Kidney epithelial cell (primary cell): ENCODE measurements at regions not wholly inside any gene's neighbourhood (a gene's known extent, or its start where the extent isn't known, plus 50 kb on each side); places are given as distances from the start of the nearest gene placed in this dataset.
A peak's percentile ranks its signal among the peaks of the same experiment; 100 is the strongest.

Source experiments
- DNase-seq: peaks from one replicate; pipeline ENCODE4 v3.0.0-alpha.2; 2010; ENCODE audit warnings: low read depth
- H3K27me3 ChIP-seq: 2 replicates; pipeline ENCODE4 v1.6.0; 2011; ENCODE audit warnings: low read length; ENCODE audit not compliant: control insufficient read depth, insufficient read depth
- H3K36me3 ChIP-seq: 2 replicates; pipeline ENCODE4 v1.5.1; 2011; ENCODE audit warnings: low read length; ENCODE audit not compliant: control insufficient read depth, insufficient read depth
- H3K4me3 ChIP-seq: 2 replicates; pipeline ENCODE4 v1.5.1; 2011; ENCODE audit warnings: low read depth, mild to moderate bottlenecking, control low read depth, low read length
- TF ChIP-seq, protein P1 (sequence below): IDR thresholded peaks from 2 replicates; pipeline ENCODE4 v1.5.1; 2011; ENCODE audit warnings: mild to moderate bottlenecking, moderate library complexity, low read length, control low read depth, inconsistent platforms; ENCODE audit not compliant: insufficient read depth, poor library complexity, severe bottlenecking

DNA sequence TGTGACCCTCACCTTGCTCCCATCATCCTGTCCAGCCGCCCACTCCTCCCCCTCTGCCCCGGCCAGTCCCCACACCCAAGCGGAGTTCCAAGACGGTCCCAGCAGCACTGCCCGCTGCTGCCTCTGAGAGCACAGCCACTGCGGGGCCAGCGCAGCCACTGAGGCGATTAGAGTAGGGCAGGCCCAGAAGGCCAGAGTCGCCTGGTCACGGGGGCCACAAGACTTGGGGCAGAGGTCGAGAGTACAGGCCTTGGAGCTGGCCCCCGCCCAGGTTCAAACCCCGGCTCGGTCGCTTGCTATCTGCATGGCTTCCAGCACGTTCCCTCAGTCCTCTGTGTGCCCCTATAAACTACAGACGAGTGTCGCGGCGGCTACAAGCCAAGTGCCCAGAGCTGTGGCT lies 53.2 kb upstream of the ADRA2C start:
- Histone ChIP-seq H3K4me3 (no peak overlapping the region), H3K36me3 (no peaks in the 10 kb centered on the region), H3K27me3 (peaks cover 13% of the 10 kb centered on the region)
- TF ChIP-seq, protein P1, sequence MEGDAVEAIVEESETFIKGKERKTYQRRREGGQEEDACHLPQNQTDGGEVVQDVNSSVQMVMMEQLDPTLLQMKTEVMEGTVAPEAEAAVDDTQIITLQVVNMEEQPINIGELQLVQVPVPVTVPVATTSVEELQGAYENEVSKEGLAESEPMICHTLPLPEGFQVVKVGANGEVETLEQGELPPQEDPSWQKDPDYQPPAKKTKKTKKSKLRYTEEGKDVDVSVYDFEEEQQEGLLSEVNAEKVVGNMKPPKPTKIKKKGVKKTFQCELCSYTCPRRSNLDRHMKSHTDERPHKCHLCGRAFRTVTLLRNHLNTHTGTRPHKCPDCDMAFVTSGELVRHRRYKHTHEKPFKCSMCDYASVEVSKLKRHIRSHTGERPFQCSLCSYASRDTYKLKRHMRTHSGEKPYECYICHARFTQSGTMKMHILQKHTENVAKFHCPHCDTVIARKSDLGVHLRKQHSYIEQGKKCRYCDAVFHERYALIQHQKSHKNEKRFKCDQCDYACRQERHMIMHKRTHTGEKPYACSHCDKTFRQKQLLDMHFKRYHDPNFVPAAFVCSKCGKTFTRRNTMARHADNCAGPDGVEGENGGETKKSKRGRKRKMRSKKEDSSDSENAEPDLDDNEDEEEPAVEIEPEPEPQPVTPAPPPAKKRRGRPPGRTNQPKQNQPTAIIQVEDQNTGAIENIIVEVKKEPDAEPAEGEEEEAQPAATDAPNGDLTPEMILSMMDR, result no peak
- no peak for DNase-seq

DNA sequence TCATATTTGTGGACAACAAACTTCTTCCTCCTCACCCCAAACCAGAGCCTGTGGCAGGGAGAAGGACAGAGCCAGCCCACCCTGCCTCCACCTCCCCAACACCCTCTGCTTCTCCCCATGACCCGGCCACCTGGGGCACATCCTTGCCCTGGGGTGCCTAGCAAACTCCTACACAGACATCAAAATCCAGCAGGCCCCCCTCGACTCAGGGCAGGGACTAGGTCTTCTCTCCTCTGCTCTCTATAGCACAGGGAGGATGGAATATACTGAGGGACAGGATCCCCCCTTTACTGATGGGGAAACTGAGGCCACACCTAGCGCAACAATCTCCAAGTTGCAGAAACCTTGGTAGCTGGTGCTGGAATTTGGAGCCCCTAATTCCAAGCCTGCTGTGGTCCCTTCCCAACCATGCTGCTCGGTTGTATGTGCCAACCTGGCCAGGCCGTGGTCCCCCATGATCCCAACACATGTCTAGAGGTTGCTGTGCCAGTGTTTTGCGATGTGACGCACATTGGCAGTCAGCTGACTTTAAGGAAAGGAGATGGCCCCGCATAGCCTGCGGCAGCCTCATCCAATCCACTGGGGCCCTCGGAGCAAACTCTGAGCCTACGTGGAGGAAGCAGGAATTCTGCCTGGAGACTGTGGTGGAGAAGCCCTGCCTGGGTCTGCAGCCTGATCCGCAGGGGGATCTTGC lies 53.9 kb upstream of the ADRA2C start:
- Histone ChIP-seq H3K27me3 (peaks cover 16% of the 10 kb centered on the region), H3K4me3 (no peak overlapping the region), H3K36me3 (no peaks in the 10 kb centered on the region)
- no peak for DNase-seq
- TF ChIP-seq, protein P1, result no peak

DNA sequence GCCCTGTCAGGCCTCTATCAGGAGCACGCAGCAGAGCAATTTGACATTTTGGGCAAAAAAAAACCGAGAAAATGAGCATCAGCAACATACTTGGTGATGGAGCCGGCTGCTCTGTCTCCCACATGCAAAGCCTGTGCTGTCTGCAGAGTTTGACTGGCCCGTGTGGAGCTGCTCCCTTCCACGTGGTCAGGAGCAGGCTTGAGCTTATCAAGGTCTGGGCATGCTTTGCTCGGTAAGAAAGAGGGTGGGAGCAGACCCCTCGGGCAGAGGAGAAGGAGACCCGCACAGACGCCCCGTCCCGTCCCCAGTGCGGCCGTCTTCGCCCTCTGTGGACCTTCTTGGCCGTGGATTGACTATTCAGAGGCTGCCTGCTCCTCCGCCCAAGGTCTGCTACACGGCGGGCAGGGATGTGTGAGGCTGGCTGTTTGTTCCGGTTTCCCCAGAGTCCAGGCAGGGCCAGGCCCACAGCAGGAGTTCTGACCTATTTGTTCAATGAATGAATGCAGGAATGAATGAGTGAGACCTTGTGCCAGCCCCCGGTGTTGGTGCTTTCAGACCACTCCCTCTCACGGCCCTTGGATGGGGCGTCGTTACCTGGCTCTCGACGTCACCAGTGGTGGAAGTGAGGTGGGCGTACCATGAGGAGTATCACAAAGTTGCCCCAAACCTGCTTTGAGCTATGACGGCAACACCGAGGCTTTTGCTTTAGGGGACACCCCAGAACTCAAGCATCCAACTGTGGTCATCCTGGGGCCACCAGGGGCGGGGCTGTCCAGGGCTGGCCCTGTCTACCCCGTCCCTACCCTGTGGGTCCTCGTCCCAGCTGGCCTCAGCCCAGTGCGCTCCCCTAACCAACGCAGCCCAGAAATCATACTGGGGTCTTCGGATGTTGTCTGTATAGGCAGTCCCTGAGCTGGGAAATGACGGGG lies 54.7 kb upstream of the ADRA2C start:
- Histone ChIP-seq H3K27me3 (peaks cover 20% of the 10 kb centered on the region), H3K36me3 (no peaks in the 10 kb centered on the region), H3K4me3 (no peak overlapping the region)
- TF ChIP-seq, protein P1, result no peak
- DNase-seq, result no peak

DNA sequence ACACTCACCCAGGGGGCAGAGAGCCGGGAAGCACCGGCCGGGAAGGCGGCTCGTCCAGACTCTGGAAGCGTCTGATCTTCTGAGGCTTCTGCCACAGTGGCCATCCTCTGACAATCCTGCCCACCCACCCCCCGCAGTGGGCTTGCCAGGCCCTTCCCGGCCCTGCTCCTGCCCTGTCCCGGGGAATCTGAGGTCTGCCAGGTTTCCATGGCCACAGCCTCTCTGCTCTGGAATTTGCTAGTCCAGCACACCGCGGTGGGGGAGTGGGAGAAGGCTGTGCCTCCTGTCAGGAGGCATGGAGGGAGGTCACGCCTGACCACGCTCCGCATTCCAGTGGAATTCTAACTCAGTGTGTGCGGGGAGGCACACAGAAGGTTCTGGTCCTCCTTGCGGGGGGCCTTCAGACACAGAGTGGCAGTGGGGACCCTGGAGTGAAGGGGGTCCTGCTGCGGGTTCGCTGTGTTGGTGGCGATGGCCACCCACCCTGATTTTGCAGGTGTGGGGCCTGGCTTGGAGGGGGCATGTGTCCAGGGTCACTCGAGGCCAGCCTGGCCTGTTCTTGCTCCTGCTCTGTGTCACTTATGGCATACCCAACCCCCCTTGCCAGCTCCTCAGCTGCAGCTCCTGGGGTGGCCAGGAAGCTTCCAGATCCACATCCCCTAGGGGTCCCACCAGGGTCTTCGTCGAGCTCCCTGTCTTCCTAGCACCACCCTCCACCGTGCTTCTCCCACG lies 55.6 kb upstream of the ADRA2C start:
- H3K27me3 ChIP-seq, result peaks cover 22% of the 10 kb centered on the region
- TF ChIP-seq, protein P1, result no peak
- no peaks in the 10 kb centered on the region for H3K36me3 ChIP-seq
- peak; percentile 9 for DNase-seq
- no peak overlapping the region for H3K4me3 ChIP-seq

DNA sequence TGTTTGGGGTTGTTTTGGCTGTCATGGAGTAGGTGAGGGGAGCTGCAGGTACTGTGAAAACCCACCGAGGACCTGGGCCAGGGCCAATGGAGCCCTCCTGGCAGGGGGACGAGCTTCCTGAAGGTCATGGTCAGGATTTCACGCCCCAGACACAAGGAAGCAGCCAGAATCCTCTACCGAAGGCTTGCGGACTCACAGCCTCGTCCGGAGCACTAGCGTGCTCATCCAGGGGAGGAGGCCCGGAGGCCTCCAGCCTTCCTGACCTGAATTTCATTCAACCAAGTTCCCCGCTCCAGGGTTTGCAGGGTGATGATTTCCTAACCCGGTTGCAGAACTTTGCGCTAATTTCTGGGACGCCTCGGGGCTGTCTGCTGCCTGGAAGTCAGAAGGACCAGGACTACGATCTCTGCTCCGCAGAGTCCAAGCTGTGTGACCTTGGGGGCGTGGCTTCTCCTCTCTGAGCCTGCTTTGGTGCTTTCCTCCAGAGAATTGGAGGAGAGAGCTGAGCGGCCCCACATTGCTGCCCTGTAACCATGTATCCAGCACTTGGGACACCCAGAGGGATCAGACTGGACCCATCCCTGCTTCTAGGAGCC lies 56.2 kb upstream of the ADRA2C start:
- peaks cover 21% of the 10 kb centered on the region for H3K27me3 ChIP-seq
- H3K4me3 ChIP-seq, result no peak overlapping the region
- TF ChIP-seq, protein P1, result no peak
- DNase-seq, result no peak
- H3K36me3 ChIP-seq, result no peaks in the 10 kb centered on the region
